ENCODE measurements at regions not wholly inside any gene's neighbourhood (a gene's known extent, or its start where the extent isn't known, plus 50 kb on each side); places are given as distances from the start of the nearest gene placed in this dataset.
A peak's percentile ranks its signal among the peaks of the same experiment; 100 is the strongest.

GRCh38 chr6:139592011-139592410 is 217.6 kb upstream of the CITED2 start:
- H3K4me2 ChIP-seq, result no peak overlapping the region
- H3K36me3 ChIP-seq (replicated peaks; ENCODE audit: insufficient read depth, low read depth), result no peaks in the 10 kb centered on the region
- no peak overlapping the region for H3K27ac ChIP-seq
- no peak for DNase-seq (ENCODE audit: low spot score)
- H3K79me2 ChIP-seq, result no peaks in the 10 kb centered on the region
- no peaks in the 10 kb centered on the region for H4K20me1 ChIP-seq (ENCODE audit: insufficient read depth, poor library complexity, severe bottlenecking)
- H3K9me2 ChIP-seq (replicated peaks; ENCODE audit: insufficient read depth), result no peaks in the 10 kb centered on the region
- H3K4me1 ChIP-seq (ENCODE audit: insufficient read depth), result peaks cover 40% of the 10 kb centered on the region
- WGBS (ENCODE audit: low lambda C conversion rate, missing lambda C conversion rate), result 72% methylated on average over 1 of the region's 1 CpG
- TF ChIP-seq EZH2 (IDR thresholded peaks at IDR 0.05; ENCODE audit: borderline replicate concordance) (no peak), CTCF (IDR thresholded peaks at IDR 0.05; ENCODE audit: poor library complexity) (no peak), EZH2phosphoT487 (IDR thresholded peaks at IDR 0.05; ENCODE audit: low read depth, severe bottlenecking, unreplicated experiment) (no peak)
- H2AFZ ChIP-seq, result no peak overlapping the region
- H3K9me3 ChIP-seq (ENCODE audit: low read depth), result no peaks in the 10 kb centered on the region
- no peak overlapping the region for H3K4me3 ChIP-seq
- H3K27me3 ChIP-seq, result no peaks in the 10 kb centered on the region

GRCh38 chr6:139591075-139591865 is 216.8 kb upstream of the CITED2 start:
- Histone ChIP-seq H3K27ac (no peak overlapping the region), H3K4me3 (no peak overlapping the region), H3K4me1 (ENCODE audit: insufficient read depth) (peaks cover 33% of the 10 kb centered on the region), H4K20me1 (ENCODE audit: insufficient read depth, poor library complexity, severe bottlenecking) (no peaks in the 10 kb centered on the region), H3K36me3 (replicated peaks; ENCODE audit: insufficient read depth, low read depth) (no peaks in the 10 kb centered on the region), H3K27me3 (no peaks in the 10 kb centered on the region), H3K79me2 (no peaks in the 10 kb centered on the region), H2AFZ (no peak overlapping the region), H3K9me2 (replicated peaks; ENCODE audit: insufficient read depth) (no peaks in the 10 kb centered on the region), H3K9me3 (ENCODE audit: low read depth) (no peaks in the 10 kb centered on the region), H3K4me2 (no peak overlapping the region)
- WGBS (ENCODE audit: low lambda C conversion rate, missing lambda C conversion rate), result 83% methylated on average over 4 of the region's 4 CpGs
- DNase-seq (ENCODE audit: low spot score), result no peak
- no peak for TF ChIP-seq CTCF (IDR thresholded peaks at IDR 0.05; ENCODE audit: poor library complexity)
- no peak for TF ChIP-seq EZH2phosphoT487 (IDR thresholded peaks at IDR 0.05; ENCODE audit: low read depth, severe bottlenecking, unreplicated experiment)
- TF ChIP-seq EZH2 (IDR thresholded peaks at IDR 0.05; ENCODE audit: borderline replicate concordance), result no peak

- Histone ChIP-seq H3K36me3 (replicated peaks; ENCODE audit: insufficient read depth, low read depth) (no peaks in the 10 kb centered on the region), H3K9me3 (ENCODE audit: low read depth) (no peaks in the 10 kb centered on the region), H3K27ac (peak overlapping the region; percentile 5), H3K4me3 (no peak overlapping the region), H3K79me2 (no peaks in the 10 kb centered on the region), H3K9me2 (replicated peaks; ENCODE audit: insufficient read depth) (no peaks in the 10 kb centered on the region), H3K4me2 (no peak overlapping the region), H4K20me1 (ENCODE audit: insufficient read depth, poor library complexity, severe bottlenecking) (no peaks in the 10 kb centered on the region), H3K4me1 (ENCODE audit: insufficient read depth) (peaks cover 29% of the 10 kb centered on the region), H2AFZ (no peak overlapping the region), H3K27me3 (no peaks in the 10 kb centered on the region)
- no peak for DNase-seq (ENCODE audit: low spot score)
- TF ChIP-seq EZH2phosphoT487 (IDR thresholded peaks at IDR 0.05; ENCODE audit: low read depth, severe bottlenecking, unreplicated experiment) (no peak), EZH2 (IDR thresholded peaks at IDR 0.05; ENCODE audit: borderline replicate concordance) (no peak), CTCF (IDR thresholded peaks at IDR 0.05; ENCODE audit: poor library complexity) (no peak)
- 70% methylated on average over 1 of the region's 1 CpG for WGBS (ENCODE audit: low lambda C conversion rate, missing lambda C conversion rate)
Measured at GRCh38 chr6:139590206-139590605, 215.8 kb upstream of the CITED2 start.

All from hepatocyte (in vitro differentiated cells).